Gastrocnemius medialis (tissue), 4 donors: ENCODE measurements at regions not wholly inside any gene's neighbourhood (a gene's known extent, or its start where the extent isn't known, plus 50 kb on each side); places are given as distances from the start of the nearest gene placed in this dataset.

Source experiments
- POLR2A ChIP-seq, 2 donors: fragments of 450-650 bp; IDR thresholded peaks; one replicate each; pipeline ENCODE4 v1.6.1; 2017; ENCODE audit warnings: antibody characterized with exemption in 2 of 2, mild to moderate bottlenecking in 2 of 2, moderate library complexity in 2 of 2
- TF ChIP-seq, protein P1 (sequence below), 5 experiments: fragments of 450-650 bp in 3 of 5; fragments of 200-600 bp in 2 of 5; sonication (generic) in 2 of 5; IDR thresholded peaks in 4 of 5; conservative IDR thresholded peaks in 1 of 5; 1 replicate in 4 of 5; 2 replicates in 1 of 5; pipeline ENCODE4 v1.5.1; 2016 to 2019; ENCODE audit warnings: antibody characterized with exemption in 5 of 5, mild to moderate bottlenecking in 3 of 5, moderate library complexity in 3 of 5

DNA sequence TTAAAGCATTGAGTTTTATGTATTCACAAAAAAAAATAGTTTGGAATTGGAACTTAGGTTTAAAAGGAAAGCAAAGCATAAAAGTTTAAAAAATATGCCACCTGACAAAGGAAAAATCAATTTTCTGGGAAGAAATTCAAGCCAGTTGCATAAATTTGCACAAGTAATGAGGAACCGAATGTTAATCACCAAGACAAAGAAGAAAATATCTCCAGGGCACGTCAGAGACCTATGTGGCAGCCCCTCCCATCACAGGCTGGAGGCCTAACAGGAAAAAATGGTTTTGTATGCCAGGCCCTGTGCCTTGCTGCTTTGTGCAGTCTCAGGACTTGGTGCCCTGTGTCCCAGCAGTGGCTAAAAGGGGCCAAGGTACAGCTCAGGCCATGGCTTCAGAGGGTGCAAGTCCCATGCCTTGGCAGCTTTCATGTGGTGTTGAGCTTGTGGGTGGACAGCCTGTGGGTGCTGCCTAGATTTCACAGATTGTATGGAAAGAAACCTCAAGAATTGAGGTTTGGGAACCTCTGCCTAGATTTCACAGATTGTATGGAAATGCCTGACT lies 767.2 kb upstream of the SLC10A2 start:
- TF ChIP-seq, protein P1, sequence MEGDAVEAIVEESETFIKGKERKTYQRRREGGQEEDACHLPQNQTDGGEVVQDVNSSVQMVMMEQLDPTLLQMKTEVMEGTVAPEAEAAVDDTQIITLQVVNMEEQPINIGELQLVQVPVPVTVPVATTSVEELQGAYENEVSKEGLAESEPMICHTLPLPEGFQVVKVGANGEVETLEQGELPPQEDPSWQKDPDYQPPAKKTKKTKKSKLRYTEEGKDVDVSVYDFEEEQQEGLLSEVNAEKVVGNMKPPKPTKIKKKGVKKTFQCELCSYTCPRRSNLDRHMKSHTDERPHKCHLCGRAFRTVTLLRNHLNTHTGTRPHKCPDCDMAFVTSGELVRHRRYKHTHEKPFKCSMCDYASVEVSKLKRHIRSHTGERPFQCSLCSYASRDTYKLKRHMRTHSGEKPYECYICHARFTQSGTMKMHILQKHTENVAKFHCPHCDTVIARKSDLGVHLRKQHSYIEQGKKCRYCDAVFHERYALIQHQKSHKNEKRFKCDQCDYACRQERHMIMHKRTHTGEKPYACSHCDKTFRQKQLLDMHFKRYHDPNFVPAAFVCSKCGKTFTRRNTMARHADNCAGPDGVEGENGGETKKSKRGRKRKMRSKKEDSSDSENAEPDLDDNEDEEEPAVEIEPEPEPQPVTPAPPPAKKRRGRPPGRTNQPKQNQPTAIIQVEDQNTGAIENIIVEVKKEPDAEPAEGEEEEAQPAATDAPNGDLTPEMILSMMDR (IDR thresholded peaks at IDR 0.05 in 4 of 5, conservative IDR thresholded peaks at IDR 0.05 in 1 of 5): no peak
- no peak for TF ChIP-seq POLR2A (IDR thresholded peaks at IDR 0.05)
